GM23338 (cell line): ENCODE measurements at regions not wholly inside any gene's neighbourhood (a gene's known extent, or its start where the extent isn't known, plus 50 kb on each side); places are given as distances from the start of the nearest gene placed in this dataset.

Experiments used
- ATAC-seq: fragments of 200-7000 bp; cut with Tn5 transposase; 3 replicates; pipeline ENCODE4 v1.9.1; 2020
- DNase-seq: peaks from one replicate; pipeline ENCODE4 v3.0.0-alpha.2; 2015; ENCODE audit warnings: low spot score
- H2AFZ ChIP-seq: fragments of 200-600 bp; sonication (generic); 2 replicates; pipeline ENCODE4 v1.8.0; 2016; ENCODE audit warnings: antibody characterized with exemption, mild to moderate bottlenecking, moderate library complexity
- H3F3A ChIP-seq: fragments of 200-600 bp; sonication (generic); replicated peaks from 2 replicates; pipeline ENCODE4 v1.8.0; 2017; ENCODE audit warnings: antibody characterized with exemption, mixed run types, low read depth
- H3K27ac ChIP-seq: fragments of 200-600 bp; sonication (generic); 2 replicates; pipeline ENCODE4 v1.6.1; 2016; ENCODE audit warnings: low read depth
- H3K27me3 ChIP-seq: fragments of 200-600 bp; sonication (generic); 2 replicates; pipeline ENCODE4 v1.8.0; 2016; ENCODE audit warnings: mild to moderate bottlenecking, mixed run types, moderate library complexity; ENCODE audit not compliant: insufficient read depth
- H3K36me3 ChIP-seq: fragments of 200-600 bp; sonication (generic); 2 replicates; pipeline ENCODE4 v1.8.0; 2016; ENCODE audit warnings: mild to moderate bottlenecking; ENCODE audit not compliant: insufficient read depth
- H3K4me1 ChIP-seq: fragments of 200-600 bp; sonication (generic); 2 replicates; pipeline ENCODE4 v1.8.0; 2016; ENCODE audit warnings: mild to moderate bottlenecking, moderate library complexity; ENCODE audit not compliant: insufficient read depth
- H3K4me2 ChIP-seq: fragments of 200-600 bp; sonication (generic); 2 replicates; pipeline ENCODE4 v1.7.1; 2017; ENCODE audit warnings: mixed run types
- H3K4me3 ChIP-seq: fragments of 200-600 bp; sonication (generic); 2 replicates; pipeline ENCODE4 v1.6.1; 2016; ENCODE audit warnings: mixed run types
- H3K79me2 ChIP-seq: fragments of 200-600 bp; sonication (generic); replicated peaks from 2 replicates; pipeline ENCODE4 v1.8.0; 2017; ENCODE audit warnings: mild to moderate bottlenecking; ENCODE audit not compliant: insufficient read depth
- H3K9me2 ChIP-seq: fragments of 200-600 bp; sonication (generic); 2 replicates; pipeline ENCODE4 v1.8.0; 2017; ENCODE audit not compliant: insufficient read depth
- H4K20me1 ChIP-seq: fragments of 200-600 bp; sonication (generic); replicated peaks from 2 replicates; pipeline ENCODE4 v1.8.0; 2017; ENCODE audit warnings: mild to moderate bottlenecking; ENCODE audit not compliant: insufficient read depth
- H3K27ac Mint-ChIP-seq: 2 replicates; pipeline ENCODE4 v1.8.0; 2020; ENCODE audit warnings: inconsistent platforms, mild to moderate bottlenecking, moderate library complexity, mixed read lengths
- H3K27me3 Mint-ChIP-seq: 3 replicates; pipeline ENCODE4 v1.8.0; 2022; ENCODE audit warnings: low read depth, mild to moderate bottlenecking, moderate library complexity, mixed read lengths, inconsistent platforms; ENCODE audit not compliant: insufficient read depth, poor library complexity
- H3K36me3 Mint-ChIP-seq: 3 replicates; pipeline ENCODE4 v1.8.0; 2021; ENCODE audit warnings: low read depth, mild to moderate bottlenecking, inconsistent platforms, moderate library complexity, mixed read lengths
- H3K4me1 Mint-ChIP-seq: 3 replicates; pipeline ENCODE4 v1.8.0; 2020; ENCODE audit warnings: mild to moderate bottlenecking, inconsistent platforms, mixed read lengths
- H3K4me3 Mint-ChIP-seq: 3 replicates; pipeline ENCODE4 v1.8.0; 2021; ENCODE audit warnings: moderate library complexity, mild to moderate bottlenecking, inconsistent platforms, mixed read lengths
- H3K9me3 Mint-ChIP-seq: 3 replicates; pipeline ENCODE4 v1.8.0; 2020; ENCODE audit warnings: moderate library complexity, mild to moderate bottlenecking, inconsistent platforms, mixed read lengths
- CREB1 ChIP-seq: fragments of 250-450 bp; sonication (Bioruptor Pico); IDR thresholded peaks from 2 replicates; pipeline ENCODE4 v1.5.0; 2020; ENCODE audit warnings: low read depth, mild to moderate bottlenecking, moderate library complexity
- CTCF ChIP-seq, 2 experiments: fragments of 200-600 bp in 1 of 2; sonication (generic) in 1 of 2; conservative IDR thresholded peaks; 2 replicates each; pipeline versions ENCODE4 v1.5.1 to v1.6.1; 2016 to 2017; ENCODE audit warnings: antibody characterized with exemption in 2 of 2, low read depth in 2 of 2, mild to moderate bottlenecking in 2 of 2, moderate library complexity in 1 of 2
- ETS1 ChIP-seq: IDR thresholded peaks from 2 replicates; pipeline ENCODE4 v1.6.1; 2016; ENCODE audit warnings: antibody characterized with exemption
- EZH2 ChIP-seq: fragments of 200-600 bp; sonication (generic); IDR thresholded peaks from one replicate; pipeline ENCODE4 v1.8.0; 2017; ENCODE audit warnings: antibody characterized with exemption, mild to moderate bottlenecking, low read depth; ENCODE audit not compliant: unreplicated experiment
- EZH2phosphoT487 ChIP-seq: fragments of 200-600 bp; sonication (generic); IDR thresholded peaks from one replicate; pipeline ENCODE4 v1.8.1; 2018; ENCODE audit warnings: antibody characterized with exemption; ENCODE audit not compliant: unreplicated experiment
- JUNB ChIP-seq: IDR thresholded peaks from one replicate; pipeline ENCODE4 v1.6.1; 2016; ENCODE audit warnings: antibody characterized with exemption; ENCODE audit not compliant: unreplicated experiment
- NANOG ChIP-seq: IDR thresholded peaks from 2 replicates; pipeline ENCODE4 v1.6.1; 2016; ENCODE audit warnings: antibody characterized with exemption, borderline replicate concordance
- POLR2AphosphoS5 ChIP-seq: IDR thresholded peaks from 2 replicates; pipeline ENCODE4 v1.6.1; 2016; ENCODE audit warnings: antibody characterized with exemption, low read depth
- REST ChIP-seq: IDR thresholded peaks from one replicate; pipeline ENCODE4 v1.6.1; 2018; ENCODE audit warnings: antibody characterized with exemption; ENCODE audit not compliant: unreplicated experiment
- STAT1 ChIP-seq: IDR thresholded peaks from one replicate; pipeline ENCODE4 v1.6.1; 2016; ENCODE audit warnings: antibody characterized with exemption; ENCODE audit not compliant: unreplicated experiment
- ZNF114 ChIP-seq: fragments of 250-450 bp; sonication (Bioruptor Pico); IDR thresholded peaks from 2 replicates; pipeline ENCODE4 v1.5.0; 2020; ENCODE audit warnings: mild to moderate bottlenecking, moderate library complexity
- ZNF331 ChIP-seq: fragments of 250-450 bp; sonication (Bioruptor Pico); IDR thresholded peaks from 2 replicates; pipeline ENCODE4 v1.5.0; 2020; ENCODE audit warnings: low read depth, mild to moderate bottlenecking, moderate library complexity
- ZNF462 ChIP-seq: fragments of 250-450 bp; sonication (Bioruptor Pico); IDR thresholded peaks from 2 replicates; pipeline ENCODE4 v1.5.0; 2020; ENCODE audit warnings: mild to moderate bottlenecking, moderate library complexity

GRCh38 chr1:115545096-115545720 is 96.6 kb upstream of the VANGL1 start:
- TF ChIP-seq EZH2phosphoT487 (no peak), ZNF462 (no peak), ZNF114 (no peak), NANOG (no peak), REST (no peak), POLR2AphosphoS5 (no peak), CTCF (conservative IDR thresholded peaks at IDR 0.05; ENCODE audit: low read depth in 2 of 2) (no peak), JUNB (no peak), EZH2 (no peak), CREB1 (CRISPR knock-in tag) (no peak), STAT1 (no peak), ZNF331 (CRISPR knock-in tag) (no peak), ETS1 (no peak)
- Mint-ChIP-seq H3K36me3 (no peaks in the 10 kb centered on the region), H3K9me3 (no peaks in the 10 kb centered on the region), H3K4me3 (no peak overlapping the region), H3K27me3 (peaks cover 5% of the 10 kb centered on the region), H3K27ac (peak overlapping the region; percentile 94), H3K4me1 (peaks cover 17% of the 10 kb centered on the region)
- peak overlapping the region; percentile 89; the same call in 1 of the 2 replicates for H2AFZ ChIP-seq
- H4K20me1 ChIP-seq = no peaks in the 10 kb centered on the region
- H3K79me2 ChIP-seq = no peaks in the 10 kb centered on the region
- no peaks in the 10 kb centered on the region for H3K27me3 ChIP-seq
- H3K4me1 ChIP-seq = 0 out of 2 replicates have a peak, but pooled peaks cover 7% of the 10 kb centered on the region
- H3K4me2 ChIP-seq = no peak overlapping the region
- ATAC-seq = no peak; the same call in 2 of the 3 replicates
- no peaks in the 10 kb centered on the region for H3K36me3 ChIP-seq
- no peaks in the 10 kb centered on the region for H3K9me2 ChIP-seq
- no peak for DNase-seq
- H3K27ac ChIP-seq = peak overlapping the region; percentile 27
- no peak overlapping the region for H3K4me3 ChIP-seq
- no peaks in the 10 kb centered on the region for H3F3A ChIP-seq
